Glutamatergic neuron (in vitro differentiated cells): ENCODE measurements at regions not wholly inside any gene's neighbourhood (a gene's known extent, or its start where the extent isn't known, plus 50 kb on each side); places are given as distances from the start of the nearest gene placed in this dataset.

Experiments
- DNase-seq: peaks from one replicate; pipeline ENCODE4 v3.0.0; 2022
- H3K27ac Mint-ChIP-seq: one replicate; pipeline ENCODE4 v1.8.0; 2020; ENCODE audit warnings: mild to moderate bottlenecking, mixed read lengths, inconsistent platforms; ENCODE audit not compliant: unreplicated experiment
- H3K27me3 Mint-ChIP-seq: one replicate; pipeline ENCODE4 v1.8.0; 2020; ENCODE audit warnings: mild to moderate bottlenecking, moderate library complexity, mixed read lengths, inconsistent platforms; ENCODE audit not compliant: unreplicated experiment
- H3K36me3 Mint-ChIP-seq: one replicate; pipeline ENCODE4 v1.8.0; 2020; ENCODE audit warnings: mild to moderate bottlenecking, mixed read lengths, inconsistent platforms; ENCODE audit not compliant: unreplicated experiment
- H3K4me1 Mint-ChIP-seq: one replicate; pipeline ENCODE4 v1.8.0; 2020; ENCODE audit warnings: mild to moderate bottlenecking, low read depth, mixed read lengths, inconsistent platforms; ENCODE audit not compliant: unreplicated experiment
- H3K4me3 Mint-ChIP-seq: one replicate; pipeline ENCODE4 v1.8.0; 2020; ENCODE audit warnings: mild to moderate bottlenecking, mixed read lengths, inconsistent platforms; ENCODE audit not compliant: unreplicated experiment
- H3K9me3 Mint-ChIP-seq: one replicate; pipeline ENCODE4 v1.8.0; 2020; ENCODE audit warnings: mild to moderate bottlenecking, moderate library complexity, mixed read lengths, inconsistent platforms; ENCODE audit not compliant: unreplicated experiment
- CTCF ChIP-seq: fragments of 200-600 bp; sonication (generic); IDR thresholded peaks from one replicate; pipeline ENCODE4 v1.5.0; 2021; ENCODE audit not compliant: partially characterized antibody, unreplicated experiment

GRCh38 chr18:78792094-78792493, 187.5 kb upstream of the SALL3 start:
- peaks cover 6% of the 10 kb centered on the region for H3K36me3 Mint-ChIP-seq
- peaks cover 8% of the 10 kb centered on the region for H3K27me3 Mint-ChIP-seq
- H3K9me3 Mint-ChIP-seq: peaks cover 2% of the 10 kb centered on the region
- no peak overlapping the region for H3K27ac Mint-ChIP-seq
- no peak overlapping the region for H3K4me3 Mint-ChIP-seq
- no peaks in the 10 kb centered on the region for H3K4me1 Mint-ChIP-seq
- no peak for DNase-seq
- no peak for TF ChIP-seq CTCF

GRCh38 chr18:78792736-78793135, 186.9 kb upstream of the SALL3 start:
- H3K27me3 Mint-ChIP-seq: peaks cover 5% of the 10 kb centered on the region
- H3K27ac Mint-ChIP-seq: no peak overlapping the region
- H3K36me3 Mint-ChIP-seq: peaks cover 6% of the 10 kb centered on the region
- H3K4me1 Mint-ChIP-seq: no peaks in the 10 kb centered on the region
- TF ChIP-seq CTCF: no peak
- H3K4me3 Mint-ChIP-seq: no peak overlapping the region
- DNase-seq: no peak
- H3K9me3 Mint-ChIP-seq: peaks cover 2% of the 10 kb centered on the region

GRCh38 chr18:78793313-78794070, 186.1 kb upstream of the SALL3 start:
- peaks cover 2% of the 10 kb centered on the region for H3K9me3 Mint-ChIP-seq
- no peaks in the 10 kb centered on the region for H3K4me1 Mint-ChIP-seq
- no peak overlapping the region for H3K4me3 Mint-ChIP-seq
- H3K36me3 Mint-ChIP-seq: peaks cover 6% of the 10 kb centered on the region
- DNase-seq: no peak
- H3K27ac Mint-ChIP-seq: no peak overlapping the region
- TF ChIP-seq CTCF: no peak
- peaks cover 5% of the 10 kb centered on the region for H3K27me3 Mint-ChIP-seq

GRCh38 chr18:78794071-78794430, 185.6 kb upstream of the SALL3 start:
- Mint-ChIP-seq H3K4me3 (no peak overlapping the region), H3K27ac (no peak overlapping the region), H3K4me1 (no peaks in the 10 kb centered on the region), H3K36me3 (peaks cover 6% of the 10 kb centered on the region), H3K27me3 (peaks cover 2% of the 10 kb centered on the region), H3K9me3 (peaks cover 2% of the 10 kb centered on the region)
- DNase-seq: no peak
- no peak for TF ChIP-seq CTCF

GRCh38 chr18:78796693-78797455, 182.7 kb upstream of the SALL3 start:
- H3K9me3 Mint-ChIP-seq: peaks cover 3% of the 10 kb centered on the region
- no peak overlapping the region for H3K27ac Mint-ChIP-seq
- peaks cover 2% of the 10 kb centered on the region for H3K27me3 Mint-ChIP-seq
- no peak for TF ChIP-seq CTCF
- H3K4me3 Mint-ChIP-seq: no peak overlapping the region
- no peak for DNase-seq
- H3K4me1 Mint-ChIP-seq: no peaks in the 10 kb centered on the region
- peaks cover 6% of the 10 kb centered on the region for H3K36me3 Mint-ChIP-seq
